Stimulated activated CD4-positive, alpha-beta T cell treated with anti-CD3 and anti-CD28 coated beads, Interleukin-2, amount 100 ng/mL, for 24 hours (primary cell): ENCODE measurements at regions not wholly inside any gene's neighbourhood (a gene's known extent, or its start where the extent isn't known, plus 50 kb on each side); places are given as distances from the start of the nearest gene placed in this dataset.

Experiments used
- DNase-seq, 2 donors: peaks; one replicate each; pipeline ENCODE4 v3.0.0-alpha.2; 2020

DNA sequence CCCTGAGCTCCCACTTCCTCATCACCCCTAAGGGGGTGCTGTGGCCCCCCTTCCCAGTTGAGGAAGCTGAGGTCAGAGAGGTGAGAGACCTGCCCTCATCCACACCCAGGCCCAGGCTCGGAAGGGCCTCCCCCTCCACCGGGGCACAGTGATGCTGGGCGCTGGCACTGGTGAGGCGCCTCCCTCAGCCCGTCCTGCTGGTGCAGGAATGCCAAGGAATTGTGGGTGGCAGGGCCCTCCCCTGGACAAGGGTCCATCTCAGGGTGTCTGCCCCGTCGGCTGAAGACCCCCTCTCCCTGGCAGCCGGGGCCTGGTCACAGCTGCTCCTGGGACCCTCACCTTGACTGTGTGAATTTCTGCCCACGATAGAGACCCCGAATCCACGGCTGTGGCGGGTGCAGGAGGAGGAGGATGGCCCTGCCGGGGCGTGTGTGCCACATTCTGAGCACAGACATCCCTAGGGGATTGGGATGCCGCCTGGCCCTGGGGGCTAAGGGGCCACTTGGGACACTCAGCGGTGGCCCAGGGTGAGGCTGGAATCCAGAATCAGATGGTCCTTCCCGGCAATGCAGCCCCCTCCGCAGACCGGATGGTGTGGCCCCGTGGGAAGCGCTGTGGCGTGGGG is 70.2 kb upstream of the GATA5 start:
- no peak for DNase-seq

DNA sequence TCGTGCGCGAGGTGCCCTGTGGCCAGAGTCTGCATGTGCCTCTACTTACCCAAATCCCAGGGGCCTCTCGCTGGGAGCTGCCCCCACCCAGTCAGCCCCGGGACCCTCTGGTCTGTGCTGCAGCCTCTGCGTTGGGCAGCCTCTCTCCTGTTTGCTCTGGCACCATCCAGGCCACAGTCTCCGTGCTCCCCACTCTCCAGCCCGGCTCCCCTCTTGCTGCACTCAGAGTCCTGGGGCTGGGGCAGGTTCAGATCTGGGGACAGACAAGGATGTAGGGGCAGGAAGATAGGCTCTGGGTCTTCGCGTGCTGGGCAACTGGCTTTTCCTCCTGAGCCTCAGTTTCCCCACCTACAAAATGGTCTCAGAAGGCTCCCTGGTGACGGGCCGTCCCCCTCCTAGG is 70.8 kb upstream of the GATA5 start:
- no peak for DNase-seq

DNA sequence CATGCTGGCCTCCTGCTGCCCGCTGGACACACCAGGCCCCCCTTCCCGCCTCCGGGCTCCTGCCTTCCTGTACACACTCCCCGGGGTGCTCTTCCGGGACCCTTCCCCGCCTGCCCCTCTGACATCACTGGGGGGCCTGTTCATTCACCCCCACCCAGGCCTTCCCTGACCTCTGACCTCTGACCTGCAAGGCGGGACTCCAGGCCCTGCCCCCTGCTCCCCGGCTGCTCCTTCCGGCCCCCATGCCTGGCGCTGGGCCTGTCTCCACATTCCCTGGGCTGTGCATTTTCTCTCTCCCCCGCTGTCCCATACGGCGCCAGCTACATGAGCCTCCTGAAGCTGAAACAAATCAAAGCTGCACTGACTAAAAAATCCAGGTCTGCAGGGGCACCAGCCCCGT is 71.6 kb upstream of the GATA5 start:
- no peak for DNase-seq

DNA sequence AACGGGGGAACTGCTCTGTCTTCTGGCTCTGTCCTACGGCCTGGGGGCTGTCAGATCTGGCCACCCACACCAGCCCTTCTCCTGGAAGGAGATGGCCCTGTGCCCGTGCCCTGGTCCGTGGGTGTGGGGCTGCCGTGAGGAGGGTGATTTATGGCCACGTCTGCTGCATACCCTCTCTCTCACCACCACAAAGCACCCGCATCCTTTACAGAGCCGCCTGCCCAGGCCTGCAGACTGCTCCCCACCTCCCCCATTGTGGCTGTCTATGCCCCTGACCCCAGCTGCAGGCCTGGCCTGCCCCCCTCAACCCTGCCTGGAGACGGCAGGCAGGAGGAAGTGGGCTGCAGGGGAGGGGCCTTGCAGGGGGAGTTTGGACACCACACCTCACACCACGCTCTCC is 72.7 kb upstream of the GATA5 start:
- DNase-seq, result no peak

DNA sequence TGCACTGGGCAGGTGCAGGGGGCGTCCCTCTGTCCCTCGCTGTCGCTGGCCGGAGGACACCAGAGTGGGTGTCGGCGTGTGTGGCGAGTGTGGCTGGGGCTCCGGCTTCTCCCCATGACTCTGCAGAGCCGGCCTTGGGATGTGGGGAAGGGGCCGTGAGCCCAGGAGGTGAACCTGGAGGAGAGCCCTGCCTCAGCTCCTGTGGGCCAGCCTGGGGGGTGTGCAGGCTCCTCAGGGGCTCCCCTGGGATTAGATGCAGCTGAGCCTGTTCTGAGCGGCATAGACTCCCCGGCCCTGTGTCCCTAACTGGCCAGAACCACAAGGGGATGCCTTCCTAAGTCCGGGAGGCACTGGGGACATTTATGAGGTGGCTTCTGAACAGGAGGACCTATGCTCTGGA is 73.2 kb upstream of the GATA5 start:
- DNase-seq, result no peak

DNA sequence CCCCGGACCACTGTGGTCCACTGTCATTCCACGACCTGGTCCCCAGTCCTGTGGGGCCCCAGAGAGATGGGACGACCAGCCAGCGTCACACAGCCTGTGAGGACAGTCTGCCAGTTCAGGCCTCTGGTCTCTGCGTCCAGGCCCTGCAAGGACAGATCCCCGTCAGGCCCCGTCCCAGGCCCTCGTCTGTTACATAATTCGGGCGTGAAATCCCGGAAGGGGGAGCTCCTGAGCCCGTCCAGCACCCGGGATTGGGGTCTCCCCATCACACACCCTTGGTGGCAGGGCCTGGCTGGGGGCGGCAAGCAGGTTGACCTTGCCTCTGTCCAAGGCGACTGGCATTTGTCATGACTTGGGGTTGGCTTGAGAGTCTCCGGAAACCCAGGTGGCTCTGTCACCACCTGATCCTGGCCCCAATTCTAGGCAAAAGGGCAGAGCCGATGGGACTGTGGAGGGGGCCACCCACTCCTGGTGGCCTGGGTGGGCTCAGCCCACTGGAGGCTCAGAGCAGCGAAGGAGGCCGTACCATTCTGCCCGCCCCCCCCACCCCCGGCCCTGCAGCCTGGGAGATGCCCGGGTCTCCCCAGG is 73.8 kb upstream of the GATA5 start:
- DNase-seq, result no peak

DNA sequence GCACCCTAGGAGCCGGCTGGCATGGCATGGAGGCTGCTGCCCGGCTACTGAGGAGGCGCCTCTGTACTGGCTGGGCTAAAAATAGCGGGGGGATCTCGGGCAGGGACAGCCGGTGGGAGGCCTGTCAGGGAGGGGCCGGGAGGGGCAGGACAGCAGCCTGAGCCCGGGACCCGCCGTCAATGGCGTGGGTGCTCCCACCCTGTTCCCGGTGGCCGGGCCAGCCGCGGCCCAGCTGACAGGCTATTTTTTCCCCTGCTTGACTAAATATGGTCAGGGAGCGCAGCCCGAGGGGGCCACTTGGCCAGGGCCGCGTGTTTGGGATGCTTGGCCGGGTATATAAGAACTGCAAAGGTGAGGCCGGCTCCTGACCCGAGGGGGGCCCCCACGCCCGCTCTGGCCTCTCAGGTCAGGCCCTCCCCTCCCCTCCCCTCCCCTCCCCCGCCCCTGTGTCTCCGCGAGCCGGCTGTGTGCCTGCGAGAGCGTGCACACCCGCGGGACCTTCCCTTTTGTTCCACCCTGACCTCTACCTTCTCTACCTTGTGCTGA is 74.4 kb upstream of the GATA5 start:
- DNase-seq, result no peak

DNA sequence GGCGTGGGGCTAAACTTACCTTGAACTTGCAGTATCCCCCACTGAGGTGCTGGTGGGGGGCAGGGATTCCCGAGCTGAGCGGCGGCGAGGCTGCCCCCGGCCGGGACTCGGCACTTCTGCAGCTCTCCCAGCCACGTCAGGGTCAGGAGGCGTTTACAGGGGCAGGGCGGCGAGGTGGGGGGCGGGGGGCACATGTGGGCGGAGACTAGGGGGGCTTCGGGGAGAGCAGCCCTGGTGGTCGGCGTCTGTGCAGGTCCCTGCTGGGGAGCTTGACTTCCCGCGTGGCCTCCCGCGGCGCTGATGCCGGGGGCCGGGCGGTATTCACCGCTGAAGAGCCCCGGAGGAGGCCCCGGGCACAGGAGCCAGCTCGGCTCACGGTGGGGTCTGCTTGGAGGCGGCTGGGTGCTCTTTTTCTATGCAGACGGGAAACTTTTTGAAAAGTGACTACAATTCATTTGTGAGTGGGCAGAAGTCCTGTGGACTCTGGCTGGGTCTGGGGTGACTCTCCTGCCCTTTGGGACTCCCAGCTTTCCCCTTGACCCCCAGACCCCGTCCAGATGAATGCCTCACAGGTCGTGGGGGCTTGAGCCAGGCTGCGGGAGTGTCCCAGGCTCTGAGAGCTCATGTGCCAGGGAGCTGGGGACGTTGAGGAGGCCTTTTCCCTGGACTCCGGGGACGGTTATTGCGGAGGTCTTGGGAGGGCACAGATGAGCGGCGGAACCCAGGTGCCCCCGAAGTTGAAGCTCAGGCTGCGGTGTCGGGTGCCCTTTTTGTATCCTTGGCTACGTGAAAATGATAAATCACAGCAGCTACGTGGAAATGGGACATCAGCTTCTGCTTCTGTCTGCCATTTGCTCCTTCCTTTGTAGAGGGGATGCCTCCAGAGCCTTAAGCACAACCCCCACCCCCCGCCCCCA is 75.9 kb upstream of the GATA5 start:
- DNase-seq, result no peak

DNA sequence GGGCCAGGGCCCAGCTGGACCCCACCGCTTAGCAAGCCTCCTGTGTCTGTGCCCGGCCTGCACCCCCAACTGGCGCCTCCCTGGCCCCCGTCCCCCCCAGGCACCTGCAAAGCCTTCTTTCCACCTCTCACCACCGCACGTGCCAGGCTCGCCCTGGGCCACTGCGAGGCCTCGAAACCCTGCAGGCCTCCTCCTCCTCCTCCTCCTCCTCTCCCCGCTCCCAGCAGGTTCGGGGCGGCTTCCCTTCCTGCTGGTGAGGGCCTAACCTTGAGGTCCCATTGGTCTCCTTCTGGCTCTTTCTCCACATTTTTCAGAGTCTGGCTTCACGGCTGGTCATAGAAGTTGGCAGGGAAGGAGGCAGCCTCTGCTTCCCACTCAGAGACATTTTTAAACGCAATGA is 76.8 kb upstream of the GATA5 start:
- DNase-seq, result no peak

DNA sequence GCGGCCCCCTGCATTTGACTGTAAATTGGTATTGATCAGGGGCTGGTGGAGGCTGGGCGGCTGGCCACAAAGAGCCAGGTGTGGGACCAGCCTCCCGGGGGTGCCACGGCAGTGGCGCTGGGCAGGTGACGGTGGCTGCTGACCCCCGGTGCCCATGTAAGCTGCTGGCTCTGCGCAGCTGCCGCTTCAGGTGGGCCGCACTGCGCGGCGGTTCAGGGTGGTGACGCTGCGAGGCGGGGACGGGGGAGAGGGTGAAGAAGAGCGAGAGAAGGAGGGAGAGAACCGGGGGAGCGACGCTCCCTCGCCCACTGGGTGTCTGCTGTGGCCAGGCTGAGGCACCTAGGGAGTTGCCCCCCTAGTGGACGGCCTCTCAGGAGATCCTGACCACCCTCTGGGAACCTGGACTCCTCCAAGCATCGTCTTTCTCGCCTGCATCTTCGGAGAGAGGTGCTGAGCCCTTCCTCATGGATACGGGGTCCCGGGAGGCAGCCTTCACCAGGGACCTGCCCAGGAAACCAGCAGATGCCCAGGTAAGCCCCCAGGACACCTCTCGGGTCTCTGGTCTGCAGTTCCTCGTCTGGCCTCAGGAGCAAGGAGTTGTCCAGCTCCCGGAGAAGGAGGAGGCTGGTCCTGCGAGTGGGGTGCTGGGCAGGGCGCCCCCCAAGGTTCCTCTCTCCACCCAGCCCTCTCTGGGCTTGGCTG is 77.5 kb upstream of the GATA5 start:
- DNase-seq, result no peak

DNA sequence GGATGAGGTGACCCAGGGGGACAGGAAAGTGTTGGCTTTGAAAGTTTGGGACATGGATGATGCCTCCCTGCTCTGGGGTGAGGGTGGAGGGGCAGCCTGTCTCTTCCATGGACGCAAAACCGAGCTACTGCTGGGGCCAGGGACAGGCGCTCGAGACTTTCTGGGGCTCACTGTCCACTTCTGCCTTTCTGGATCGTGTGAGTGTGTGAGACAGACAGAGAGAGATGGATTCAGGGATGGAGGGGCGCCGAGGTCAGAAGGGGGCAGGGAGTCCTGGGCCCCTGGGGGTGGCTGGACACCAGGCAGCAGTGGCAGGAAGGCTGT is 78.0 kb upstream of the GATA5 start:
- DNase-seq, result no peak

DNA sequence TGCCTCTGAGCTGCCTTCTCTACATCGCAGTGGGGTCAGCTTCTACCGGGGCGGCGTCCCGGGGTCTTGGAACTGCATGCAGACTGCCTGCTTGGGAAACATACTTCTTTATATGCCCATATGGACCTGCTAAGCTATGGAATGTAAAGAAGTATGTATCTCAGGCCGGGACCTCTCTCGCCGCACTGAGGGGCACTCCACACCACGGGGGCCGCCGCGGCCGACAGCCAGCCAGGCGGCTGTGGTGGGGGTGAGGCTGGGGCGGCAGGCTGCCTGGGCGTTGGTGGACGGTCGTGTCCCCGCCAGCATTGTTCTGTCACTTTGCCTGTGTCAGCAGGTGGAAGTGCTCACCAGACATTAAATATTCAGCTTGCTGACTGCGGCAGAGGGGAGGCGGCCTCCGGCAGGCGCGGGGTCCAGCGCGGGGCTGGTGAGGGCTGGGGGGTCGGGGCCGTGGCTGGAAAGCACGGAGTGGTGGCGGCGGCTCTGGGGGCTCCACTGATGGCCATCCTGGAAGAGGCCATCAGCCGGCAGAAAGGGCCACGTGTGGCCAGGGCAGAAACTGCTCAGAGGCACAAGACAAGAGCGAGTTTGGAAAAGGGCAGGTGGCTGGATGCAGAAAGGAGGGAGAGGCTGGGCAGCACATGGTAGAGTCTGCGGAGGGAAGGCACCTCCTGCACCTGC is 78.6 kb upstream of the GATA5 start:
- no peak for DNase-seq

DNA sequence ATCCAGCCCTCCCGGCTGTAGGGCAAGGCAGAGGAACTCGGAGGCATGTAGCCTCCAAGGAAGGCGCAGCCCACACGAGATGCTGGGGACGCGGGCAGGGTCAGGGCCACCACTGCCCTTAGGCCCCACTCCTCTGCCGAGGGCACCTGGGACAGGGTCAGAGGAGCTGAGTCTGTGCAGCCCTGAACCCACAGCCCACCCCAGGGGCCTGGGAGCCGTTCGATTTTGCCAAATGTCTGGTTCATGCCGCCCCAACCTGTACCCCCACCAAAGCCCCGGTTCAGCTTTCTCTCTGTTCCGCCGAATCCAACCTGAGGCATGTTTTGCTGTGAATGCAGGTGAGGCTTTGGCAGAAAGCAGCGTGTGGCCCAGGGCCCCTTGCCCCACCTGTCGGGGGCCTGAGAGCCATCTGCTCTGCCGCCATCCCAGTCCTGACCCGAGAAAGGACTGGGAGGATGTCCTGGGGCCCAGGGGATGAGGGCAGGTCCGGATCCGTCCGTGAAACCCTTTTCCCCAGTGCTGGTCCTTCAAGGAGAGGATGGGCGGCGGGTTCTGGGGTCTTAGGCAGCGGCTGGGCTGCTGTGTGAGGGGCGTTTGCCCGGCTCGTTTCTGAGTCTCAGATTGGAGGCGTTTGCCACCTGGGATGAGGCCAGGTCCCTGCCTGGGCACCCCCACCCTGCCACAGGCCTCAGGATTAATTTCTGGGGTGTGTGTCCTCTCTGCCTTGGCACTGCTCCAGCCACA is 79.3 kb upstream of the GATA5 start:
- DNase-seq, result no peak

DNA sequence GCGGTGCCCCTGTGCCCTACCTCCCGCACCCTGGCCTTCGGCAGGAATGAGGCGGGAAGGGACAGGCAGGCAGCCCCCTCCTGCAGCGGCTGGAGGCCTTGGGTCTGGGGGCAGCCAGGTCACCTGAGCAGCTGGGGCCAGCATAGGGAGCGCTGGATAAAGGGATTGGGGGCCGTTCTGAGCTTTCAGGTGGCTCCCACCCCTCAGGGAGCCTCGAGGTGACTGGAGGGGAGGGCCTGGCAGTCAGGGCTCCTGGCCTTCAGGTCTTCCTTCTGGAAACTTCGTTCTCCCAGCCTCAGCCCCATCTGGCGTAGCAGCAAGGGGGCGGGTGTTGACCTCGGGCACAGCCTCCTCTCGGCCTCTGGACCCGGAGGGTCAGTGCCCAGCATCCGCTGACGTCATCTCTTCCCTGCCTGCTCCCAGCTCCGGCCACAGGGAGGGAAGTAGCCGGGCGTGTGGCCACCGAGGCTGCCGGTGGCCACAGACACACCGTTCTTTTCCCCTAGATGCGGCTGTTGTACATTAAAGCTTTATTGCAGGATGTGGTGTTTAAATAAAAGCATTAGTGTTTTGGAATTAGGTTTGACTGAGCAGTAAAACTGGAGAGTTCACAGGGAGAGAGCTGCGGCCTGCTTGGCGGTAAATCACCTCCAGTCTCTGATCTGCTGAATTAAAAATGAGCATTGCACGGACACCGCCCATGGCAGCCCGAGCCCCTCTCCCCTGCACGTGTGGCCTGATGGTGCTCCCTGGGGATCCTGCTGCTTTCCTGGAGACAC is 80.0 kb upstream of the GATA5 start:
- DNase-seq, result no peak

DNA sequence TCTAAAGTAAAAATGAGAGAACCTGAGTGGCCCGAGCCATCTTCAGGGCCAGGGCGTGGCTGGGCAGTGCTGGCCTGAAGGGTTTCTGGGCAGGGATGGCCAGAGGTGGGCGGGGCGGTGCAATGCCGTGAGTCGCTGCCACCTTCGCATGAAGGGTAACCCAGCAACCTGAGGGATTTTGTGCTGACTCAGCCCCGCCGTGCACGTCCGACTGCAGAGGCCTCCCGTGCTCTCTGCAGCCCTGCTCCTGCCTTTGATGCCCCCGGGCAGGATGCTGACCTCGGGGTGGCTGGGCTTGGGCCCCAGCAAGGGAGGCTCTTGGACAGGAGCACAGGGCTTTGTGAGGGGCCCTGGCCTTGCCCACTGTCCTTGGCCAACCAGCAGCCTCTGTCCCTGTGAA is 81.7 kb upstream of the GATA5 start:
- no peak for DNase-seq

DNA sequence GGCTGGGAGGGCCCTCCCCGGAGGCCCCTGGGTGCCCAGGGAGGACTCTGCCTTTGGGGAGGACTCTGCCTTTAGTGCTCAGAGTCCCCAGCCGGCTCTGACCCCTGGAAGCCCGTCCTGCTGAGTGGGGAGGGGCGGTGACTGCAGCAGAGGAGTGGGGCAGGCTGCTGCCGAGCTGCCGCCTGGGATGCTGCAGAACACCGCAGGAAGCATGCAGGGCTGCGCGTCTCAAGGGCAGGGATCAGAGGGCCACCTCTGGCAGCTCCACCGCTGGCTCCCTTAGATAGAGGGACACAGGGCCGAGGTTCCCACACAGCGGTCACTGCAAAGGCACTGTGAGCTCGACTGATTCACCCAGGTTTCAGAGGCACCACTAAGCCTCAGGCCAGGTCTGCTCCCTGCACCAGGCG is 82.2 kb upstream of the GATA5 start:
- no peak for DNase-seq

DNA sequence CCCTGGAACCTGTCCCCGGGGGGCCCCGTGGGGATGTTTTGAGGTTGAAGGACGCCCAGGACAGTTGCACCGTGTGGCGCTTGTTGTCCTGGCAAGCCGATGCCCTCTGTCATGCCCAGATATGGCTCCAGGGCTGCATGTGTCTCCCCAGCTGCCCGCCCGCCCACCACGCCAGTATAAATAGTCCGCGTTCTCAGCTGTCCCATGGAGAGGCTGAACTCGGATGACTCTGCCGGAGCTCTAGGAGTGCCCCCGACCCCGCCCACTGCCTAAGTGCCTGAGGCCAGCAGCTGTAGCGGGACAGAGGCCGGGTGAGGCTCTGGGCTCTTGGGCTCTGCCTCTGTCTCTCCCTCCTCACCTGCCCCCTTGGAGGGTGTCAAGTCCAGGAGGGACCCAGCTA is 83.0 kb upstream of the GATA5 start:
- no peak for DNase-seq

DNA sequence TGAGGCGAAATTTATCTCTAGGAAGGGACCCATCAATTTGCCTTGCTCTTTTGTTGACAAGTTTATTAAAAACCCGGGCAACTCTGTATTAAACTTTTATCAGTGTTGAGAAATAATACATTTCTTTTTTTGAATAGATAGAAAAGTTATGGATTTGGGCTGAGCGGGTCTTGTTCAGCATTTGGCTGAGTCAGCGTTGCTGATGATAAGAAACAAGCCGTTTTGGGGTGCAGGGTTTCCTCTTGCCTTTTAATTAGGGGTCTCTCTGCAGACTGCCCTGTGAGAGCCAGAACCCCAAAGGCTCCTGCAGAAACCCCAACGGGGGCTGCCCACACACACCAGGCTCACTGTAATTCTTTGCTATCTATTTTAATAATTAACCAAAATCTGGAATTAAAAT is 82.1 kb upstream of the SLCO4A1 start:
- DNase-seq, result no peak

DNA sequence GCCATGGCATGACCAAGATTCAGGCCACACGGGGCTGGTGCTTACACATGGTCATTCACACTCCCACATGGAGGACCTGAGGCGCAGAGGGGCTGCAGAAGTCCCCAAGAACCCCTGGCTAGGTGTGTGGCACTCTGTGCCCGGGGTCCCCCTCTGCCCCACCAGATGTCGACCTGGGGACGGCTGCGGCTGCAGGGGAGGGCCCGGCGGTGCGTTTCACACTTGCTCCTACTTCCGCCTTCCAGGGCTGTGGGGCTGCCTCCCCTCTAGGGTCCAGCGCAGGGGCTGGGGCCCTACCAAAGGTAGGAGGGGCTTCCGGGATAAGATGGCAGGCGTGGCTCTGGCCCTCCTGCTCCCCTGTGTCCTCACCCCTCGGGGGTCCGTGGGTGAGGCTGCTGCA is 81.1 kb upstream of the SLCO4A1 start:
- DNase-seq, result no peak

DNA sequence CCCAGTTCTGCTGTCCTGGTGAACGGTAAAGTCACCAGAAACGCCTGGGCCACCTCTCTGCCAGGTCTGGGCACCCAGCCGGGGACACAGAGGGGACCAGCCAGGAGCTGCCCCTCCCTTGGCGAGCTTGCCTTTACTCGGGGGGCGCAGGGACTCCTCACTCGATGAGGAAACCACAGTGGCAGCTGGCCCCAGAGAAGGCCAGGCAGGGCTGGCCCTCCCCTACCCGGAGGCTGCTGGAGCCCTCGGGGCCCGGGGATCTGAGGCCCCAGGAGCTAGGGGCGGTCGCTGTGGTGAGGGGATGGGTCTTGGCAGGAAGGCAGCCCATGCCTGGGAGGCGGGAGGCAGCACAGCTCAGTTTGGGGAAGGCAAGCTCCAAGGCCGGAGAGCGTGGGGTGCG is 80.4 kb upstream of the SLCO4A1 start:
- DNase-seq, result no peak

DNA sequence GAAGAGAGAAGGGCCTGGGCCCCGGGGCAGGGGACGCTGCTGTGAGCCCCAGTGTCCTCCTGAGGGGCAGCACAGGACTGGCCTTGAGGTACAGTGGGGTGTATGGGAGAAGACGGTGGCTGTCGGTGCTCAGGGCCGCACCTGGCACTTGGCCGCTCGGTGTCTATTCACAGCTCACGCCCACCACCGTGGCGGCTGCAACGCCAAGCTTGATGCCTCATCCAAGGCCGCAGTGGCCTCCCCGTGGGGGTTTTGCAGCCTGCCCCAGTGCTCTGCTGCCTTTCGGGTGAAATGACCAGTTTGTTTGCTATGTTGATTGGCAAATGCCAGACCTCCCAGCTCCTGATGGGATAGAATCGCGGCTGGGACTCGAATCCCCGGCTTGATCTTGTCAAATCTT is 79.5 kb upstream of the SLCO4A1 start:
- no peak for DNase-seq
